ENCODE measurements at regions not wholly inside any gene's neighbourhood (a gene's known extent, or its start where the extent isn't known, plus 50 kb on each side); places are given as distances from the start of the nearest gene placed in this dataset.
"Not testable (repeated sequence)": the region's sequence is repeated elsewhere in the genome, so short reads cannot be mapped to it uniquely, and the experiment has no call there.

GRCh38 chr17:70446446-70446845, 277.1 kb downstream of the KCNJ2 start:
- peaks cover 7% of the 10 kb centered on the region for H3K36me3 Mint-ChIP-seq
- no peak overlapping the region for H3K27ac Mint-ChIP-seq
- no peak overlapping the region for H3K4me3 Mint-ChIP-seq
- DNase-seq (ENCODE audit: low spot score in 2 of 2, unreplicated experiment in 2 of 2), result no peak
- H3K27me3 Mint-ChIP-seq (ENCODE audit: low read depth), result no peaks in the 10 kb centered on the region
- TF ChIP-seq CTCF (IDR thresholded peaks at IDR 0.05; ENCODE audit: unreplicated experiment), result no peak
- peaks cover 16% of the 10 kb centered on the region for H3K4me1 Mint-ChIP-seq
- peaks cover 27% of the 10 kb centered on the region for H3K9me3 Mint-ChIP-seq

DNA sequence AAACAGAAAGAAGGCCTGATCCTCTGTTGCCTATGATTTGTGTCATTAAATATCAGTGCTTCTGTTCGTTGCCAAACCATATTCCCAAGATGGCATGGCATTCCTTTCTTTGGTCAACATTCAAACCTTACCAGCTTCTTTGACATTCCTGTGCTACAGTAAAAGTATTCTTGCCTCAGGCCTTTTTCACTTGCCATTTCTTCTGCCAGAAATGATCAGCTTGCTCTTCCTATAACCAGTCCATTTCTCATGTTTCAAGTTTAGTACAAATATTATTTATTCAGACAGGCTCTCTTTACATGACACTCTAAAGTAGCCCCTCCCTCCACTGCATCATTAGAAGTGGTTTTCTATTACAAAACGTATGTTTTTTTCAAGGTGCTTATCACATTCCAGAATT, 278.3 kb downstream of the KCNJ2 start:
- Mint-ChIP-seq H3K9me3 (peaks cover 27% of the 10 kb centered on the region), H3K4me1 (peaks cover 16% of the 10 kb centered on the region), H3K4me3 (no peak overlapping the region), H3K27ac (peak overlapping the region; percentile 18), H3K36me3 (peaks cover 7% of the 10 kb centered on the region), H3K27me3 (ENCODE audit: low read depth) (no peaks in the 10 kb centered on the region)
- no peak for TF ChIP-seq CTCF (IDR thresholded peaks at IDR 0.05; ENCODE audit: unreplicated experiment)
- DNase-seq (ENCODE audit: low spot score in 2 of 2, unreplicated experiment in 2 of 2), result no peak

GRCh38 chr17:70453075-70453474, 283.7 kb downstream of the KCNJ2 start:
- H3K4me3 Mint-ChIP-seq; H3K36me3 Mint-ChIP-seq; DNase-seq (ENCODE audit: low spot score in 2 of 2, unreplicated experiment in 2 of 2); H3K27me3 Mint-ChIP-seq (ENCODE audit: low read depth); H3K9me3 Mint-ChIP-seq; H3K4me1 Mint-ChIP-seq; H3K27ac Mint-ChIP-seq: not testable (repeated sequence)

- no peak for DNase-seq (ENCODE audit: low spot score in 2 of 2, unreplicated experiment in 2 of 2)
- Mint-ChIP-seq H3K9me3 (peaks cover 13% of the 10 kb centered on the region), H3K4me1 (peaks cover 5% of the 10 kb centered on the region), H3K27me3 (ENCODE audit: low read depth) (no peaks in the 10 kb centered on the region), H3K4me3 (no peak overlapping the region), H3K27ac (no peak overlapping the region), H3K36me3 (no peaks in the 10 kb centered on the region)
- TF ChIP-seq CTCF (IDR thresholded peaks at IDR 0.05; ENCODE audit: unreplicated experiment), result no peak
These were observed 285.0 kb downstream of the KCNJ2 start for GRCh38 chr17:70454377-70454776.

- Mint-ChIP-seq H3K27me3 (ENCODE audit: low read depth) (no peaks in the 10 kb centered on the region), H3K4me3 (no peak overlapping the region), H3K4me1 (peaks cover 1% of the 10 kb centered on the region), H3K9me3 (peaks cover 13% of the 10 kb centered on the region), H3K36me3 (no peaks in the 10 kb centered on the region), H3K27ac (no peak overlapping the region)
- TF ChIP-seq CTCF (IDR thresholded peaks at IDR 0.05; ENCODE audit: unreplicated experiment), result no peak
- DNase-seq (ENCODE audit: low spot score in 2 of 2, unreplicated experiment in 2 of 2), result no peak
These were observed 285.6 kb downstream of the KCNJ2 start for GRCh38 chr17:70454908-70455307.

DNA sequence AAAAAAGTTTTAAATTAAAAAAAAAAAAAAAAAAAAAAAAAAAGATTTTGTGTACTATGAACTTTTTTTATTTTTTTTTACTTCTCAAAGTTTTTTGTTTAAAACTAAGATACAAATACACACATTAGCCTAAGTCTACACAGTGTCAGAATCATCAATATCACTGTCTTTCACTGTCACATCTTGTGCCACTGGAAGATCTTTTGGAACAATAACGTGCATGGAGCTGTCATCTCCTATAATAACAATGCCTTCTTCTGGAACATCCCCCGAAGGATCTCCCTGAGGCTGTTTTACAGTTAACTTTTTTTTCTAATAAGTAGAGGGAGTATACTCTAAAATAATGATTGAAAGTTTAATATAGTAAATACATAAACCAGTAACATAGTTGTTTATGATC, 295.7 kb downstream of the KCNJ2 start:
- Mint-ChIP-seq H3K9me3 (no peaks in the 10 kb centered on the region), H3K4me3 (no peak overlapping the region), H3K4me1 (peaks cover 12% of the 10 kb centered on the region), H3K27me3 (ENCODE audit: low read depth) (no peaks in the 10 kb centered on the region), H3K27ac (no peak overlapping the region), H3K36me3 (no peaks in the 10 kb centered on the region)
- DNase-seq (ENCODE audit: low spot score in 2 of 2, unreplicated experiment in 2 of 2), result no peak
- no peak for TF ChIP-seq CTCF (IDR thresholded peaks at IDR 0.05; ENCODE audit: unreplicated experiment)
